ENCODE measurements at regions not wholly inside any gene's neighbourhood (a gene's known extent, or its start where the extent isn't known, plus 50 kb on each side); places are given as distances from the start of the nearest gene placed in this dataset.

GRCh38 chr9:11735391-11735790, 957.8 kb upstream of the TYRP1 start:
- H3K4me1 ChIP-seq (ENCODE audit: control insufficient read depth, extremely low read depth, insufficient read depth, low read length): no peaks in the 10 kb centered on the region
- dilution Hi-C loops (cut with MboI; ENCODE audit: extremely low pct_ligation_motif_present, low sequenced_read_pairs) (no loop called here), intact Hi-C loops (cut with micrococcal nuclease) (no loop called here)
- H2AFZ ChIP-seq (ENCODE audit: low read depth, low read length): no peak overlapping the region
- TF ChIP-seq POLR2A (IDR thresholded peaks at IDR 0.05; ENCODE audit: low read depth, low read length) (no peak), FOS (IDR thresholded peaks at IDR 0.05; ENCODE audit: borderline replicate concordance, insufficient read depth, low read length) (no peak), MYC (IDR thresholded peaks at IDR 0.05; ENCODE audit: low read depth, low read length) (no peak), MAX (IDR thresholded peaks at IDR 0.05; ENCODE audit: insufficient read depth, insufficient read length) (no peak), JUN (IDR thresholded peaks at IDR 0.05; ENCODE audit: borderline replicate concordance, insufficient read depth, insufficient read length, low read depth) (no peak), POLR2AphosphoS5 (IDR thresholded peaks at IDR 0.05; ENCODE audit: insufficient read depth, low read depth, low read length) (no peak), EZH2 (IDR thresholded peaks at IDR 0.05; ENCODE audit: borderline replicate concordance, low read depth, low read length, severe bottlenecking) (no peak), GATA2 (IDR thresholded peaks at IDR 0.05; ENCODE audit: insufficient read depth, insufficient read length, low read depth, low read length) (no peak)
- TF ChIP-seq, protein P1, sequence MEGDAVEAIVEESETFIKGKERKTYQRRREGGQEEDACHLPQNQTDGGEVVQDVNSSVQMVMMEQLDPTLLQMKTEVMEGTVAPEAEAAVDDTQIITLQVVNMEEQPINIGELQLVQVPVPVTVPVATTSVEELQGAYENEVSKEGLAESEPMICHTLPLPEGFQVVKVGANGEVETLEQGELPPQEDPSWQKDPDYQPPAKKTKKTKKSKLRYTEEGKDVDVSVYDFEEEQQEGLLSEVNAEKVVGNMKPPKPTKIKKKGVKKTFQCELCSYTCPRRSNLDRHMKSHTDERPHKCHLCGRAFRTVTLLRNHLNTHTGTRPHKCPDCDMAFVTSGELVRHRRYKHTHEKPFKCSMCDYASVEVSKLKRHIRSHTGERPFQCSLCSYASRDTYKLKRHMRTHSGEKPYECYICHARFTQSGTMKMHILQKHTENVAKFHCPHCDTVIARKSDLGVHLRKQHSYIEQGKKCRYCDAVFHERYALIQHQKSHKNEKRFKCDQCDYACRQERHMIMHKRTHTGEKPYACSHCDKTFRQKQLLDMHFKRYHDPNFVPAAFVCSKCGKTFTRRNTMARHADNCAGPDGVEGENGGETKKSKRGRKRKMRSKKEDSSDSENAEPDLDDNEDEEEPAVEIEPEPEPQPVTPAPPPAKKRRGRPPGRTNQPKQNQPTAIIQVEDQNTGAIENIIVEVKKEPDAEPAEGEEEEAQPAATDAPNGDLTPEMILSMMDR (IDR thresholded peaks at IDR 0.05; ENCODE audit: extremely low read depth in 1 of 2, insufficient read depth in 1 of 2, low read depth in 1 of 2, low read length in 2 of 2): no peak
- H3K79me2 ChIP-seq (ENCODE audit: control insufficient read depth, insufficient read depth, low read length): no peaks in the 10 kb centered on the region
- ChIA-PET CTCF (no interaction called here), POLR2A (no interaction called here)
- no peak overlapping the region for H3K4me2 ChIP-seq (ENCODE audit: insufficient read depth, low read length)
- H4K20me1 ChIP-seq (replicated peaks; ENCODE audit: control insufficient read depth, extremely low read depth, insufficient read depth, low read length): no peaks in the 10 kb centered on the region
- no peak overlapping the region for H3K9ac ChIP-seq (replicated peaks; ENCODE audit: extremely low read depth, insufficient read depth, low read length)
- no peaks in the 10 kb centered on the region for H3K27me3 ChIP-seq (ENCODE audit: control insufficient read depth in 2 of 2, insufficient read depth in 2 of 2, low read length in 2 of 2)
- H3K9me1 ChIP-seq (replicated peaks; ENCODE audit: control insufficient read depth, extremely low read depth, insufficient read depth, low read length): no peaks in the 10 kb centered on the region
- H3K36me3 ChIP-seq (ENCODE audit: control insufficient read depth in 2 of 2, extremely low read depth in 1 of 2, insufficient read depth in 2 of 2, low read length in 2 of 2): no peaks in the 10 kb centered on the region
- peaks cover 4% of the 10 kb centered on the region for H3K9me3 ChIP-seq (replicated peaks; ENCODE audit: control insufficient read depth, insufficient read depth, low read length)
- no peak overlapping the region for H3K4me3 ChIP-seq (replicated peaks in 1 of 3; ENCODE audit: insufficient read depth in 1 of 3, low read depth in 1 of 3, low read length in 3 of 3)
- H3K27ac ChIP-seq (ENCODE audit: insufficient read depth, low read depth, low read length): no peak overlapping the region
- BruUV-seq (replicated peaks): no TSS peak
- FAIRE-seq (no peak), DNase-seq (ENCODE audit: low read depth, low spot score) (no peak)
